Lung (tissue), 11 donors: ENCODE measurements at regions not wholly inside any gene's neighbourhood (a gene's known extent, or its start where the extent isn't known, plus 50 kb on each side); places are given as distances from the start of the nearest gene placed in this dataset.

ENCODE experiments used
- ATAC-seq: fragments of 200-7000 bp; cut with Tn5 transposase; one replicate; pipeline ENCODE4 v1.9.1; 2020; ENCODE audit warnings: moderate number of reproducible peaks; ENCODE audit not compliant: insufficient read depth, low FRiP score
- DNase-seq, 3 donors: peaks; one replicate each; pipeline ENCODE4 v3.0.0-alpha.2; 2013 to 2017
- H3K27ac ChIP-seq, 2 donors: one replicate each; pipeline ENCODE4 v1.5.1; 2013; ENCODE audit warnings: mild to moderate bottlenecking in 2 of 2, moderate library complexity in 2 of 2, control low read depth in 1 of 2, inconsistent platforms in 1 of 2, low read depth in 1 of 2, low read length in 1 of 2
- H3K27me3 ChIP-seq, 3 donors: one replicate each; pipeline ENCODE4 v1.5.1; 2013; ENCODE audit warnings: low read length in 2 of 3; ENCODE audit not compliant: control insufficient read depth in 3 of 3, insufficient read depth in 3 of 3
- H3K36me3 ChIP-seq, 4 donors: one replicate each; pipeline ENCODE4 v1.5.1; 2013; ENCODE audit warnings: low read length in 4 of 4, mild to moderate bottlenecking in 1 of 4, moderate library complexity in 1 of 4; ENCODE audit not compliant: control insufficient read depth in 4 of 4, insufficient read depth in 4 of 4
- H3K4me1 ChIP-seq, 5 donors: one replicate each; pipeline ENCODE4 v1.5.1; 2013; ENCODE audit warnings: low read length in 5 of 5, mild to moderate bottlenecking in 2 of 5, moderate library complexity in 1 of 5; ENCODE audit not compliant: control insufficient read depth in 5 of 5, insufficient read depth in 5 of 5
- H3K4me3 ChIP-seq: one replicate; pipeline ENCODE4 v1.5.1; 2013; ENCODE audit warnings: mild to moderate bottlenecking, control low read depth, moderate library complexity
- H3K9ac ChIP-seq, 2 donors: one replicate each; pipeline ENCODE4 v1.5.1; 2013; ENCODE audit warnings: low read length in 2 of 2, control low read depth in 1 of 2; ENCODE audit not compliant: insufficient read depth in 1 of 2
- H3K9me3 ChIP-seq, 4 donors: one replicate each; pipeline ENCODE4 v1.5.1; 2013; ENCODE audit warnings: low read length in 3 of 4, mild to moderate bottlenecking in 1 of 4, moderate library complexity in 1 of 4; ENCODE audit not compliant: control insufficient read depth in 4 of 4, insufficient read depth in 3 of 4
- WGBS, 2 donors: extraction: QIAGEN DNeasy Blood & Tissue Kit; methylation state at CpG; one replicate each; pipeline ENCODE4 v1.1.7; 2013; 5-methylcytosine and 5-hydroxymethylcytosine counted together
- TF ChIP-seq, protein P1 (sequence below): IDR thresholded peaks from 2 replicates; pipeline ENCODE4 v1.5.1; 2012; ENCODE audit warnings: mild to moderate bottlenecking; ENCODE audit errors: control extremely low read depth, extremely low read depth
- donor health status: control.
- donor health status: control.
- donor health status: Bipolar disorder and iron deficiency.
- donor health status: healthy.
- donor health status: DM: yes; HTN: yes; CAD: no.

DNA sequence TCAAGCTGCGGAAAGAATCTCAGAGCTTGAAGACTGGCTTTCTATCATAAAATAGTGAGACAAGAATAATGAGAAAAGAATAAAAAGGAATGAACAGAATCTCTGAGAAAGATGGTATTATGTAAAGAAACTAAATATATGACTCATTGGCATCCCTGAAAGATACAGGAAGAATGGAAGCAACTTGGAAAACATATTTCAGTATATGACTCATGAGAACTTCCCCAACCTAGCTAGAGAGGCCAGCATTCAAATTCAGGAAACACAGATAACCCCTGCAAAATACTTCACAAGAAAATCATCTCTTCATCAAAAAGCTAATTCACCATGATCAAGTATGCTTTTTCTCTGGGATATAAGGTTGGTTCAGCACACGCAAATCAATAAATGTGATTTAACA lies 2318.0 kb downstream of the PCDH9 start:
- Histone ChIP-seq H3K27me3 (no peaks in the 10 kb centered on the region), H3K4me1 (no peaks in the 10 kb centered on the region), H3K36me3 (no peaks in the 10 kb centered on the region), H3K9ac (no peak overlapping the region), H3K9me3 (peaks cover 0 to 2% (median 0%) of the 10 kb centered on the region in 4 donors), H3K27ac (no peak overlapping the region), H3K4me3 (no peak overlapping the region)
- DNase-seq (no peak), ATAC-seq (no peak)
- 50 to 83% methylated on average over 2 of the region's 2 CpGs for WGBS, 2 donors
- TF ChIP-seq, protein P1, sequence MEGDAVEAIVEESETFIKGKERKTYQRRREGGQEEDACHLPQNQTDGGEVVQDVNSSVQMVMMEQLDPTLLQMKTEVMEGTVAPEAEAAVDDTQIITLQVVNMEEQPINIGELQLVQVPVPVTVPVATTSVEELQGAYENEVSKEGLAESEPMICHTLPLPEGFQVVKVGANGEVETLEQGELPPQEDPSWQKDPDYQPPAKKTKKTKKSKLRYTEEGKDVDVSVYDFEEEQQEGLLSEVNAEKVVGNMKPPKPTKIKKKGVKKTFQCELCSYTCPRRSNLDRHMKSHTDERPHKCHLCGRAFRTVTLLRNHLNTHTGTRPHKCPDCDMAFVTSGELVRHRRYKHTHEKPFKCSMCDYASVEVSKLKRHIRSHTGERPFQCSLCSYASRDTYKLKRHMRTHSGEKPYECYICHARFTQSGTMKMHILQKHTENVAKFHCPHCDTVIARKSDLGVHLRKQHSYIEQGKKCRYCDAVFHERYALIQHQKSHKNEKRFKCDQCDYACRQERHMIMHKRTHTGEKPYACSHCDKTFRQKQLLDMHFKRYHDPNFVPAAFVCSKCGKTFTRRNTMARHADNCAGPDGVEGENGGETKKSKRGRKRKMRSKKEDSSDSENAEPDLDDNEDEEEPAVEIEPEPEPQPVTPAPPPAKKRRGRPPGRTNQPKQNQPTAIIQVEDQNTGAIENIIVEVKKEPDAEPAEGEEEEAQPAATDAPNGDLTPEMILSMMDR, result no peak

DNA sequence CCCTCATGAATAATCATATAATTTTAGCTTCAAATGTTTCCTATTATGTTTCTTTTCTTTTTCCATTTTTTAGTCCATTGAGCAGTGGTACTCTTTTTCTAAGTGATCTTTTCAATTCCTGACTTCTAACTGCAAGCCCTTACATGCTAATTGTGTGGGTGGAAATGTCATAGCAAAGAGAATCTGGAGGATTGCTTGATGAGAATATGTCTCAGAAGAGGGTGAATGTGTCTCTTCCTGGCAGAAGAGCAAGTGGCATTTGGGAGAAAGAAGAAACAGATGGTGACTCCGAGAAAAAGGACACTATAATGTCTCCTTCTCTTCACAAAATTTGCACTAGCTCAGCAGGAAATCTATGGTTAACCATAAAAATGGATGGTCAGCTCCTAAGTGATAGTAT lies 2320.0 kb downstream of the PCDH9 start:
- no peaks in the 10 kb centered on the region for H3K27me3 ChIP-seq
- ATAC-seq (no peak), DNase-seq (no peak)
- no peak overlapping the region for H3K4me3 ChIP-seq
- TF ChIP-seq, protein P1, result no peak
- H3K9me3 ChIP-seq, result peaks cover 0 to 2% (median 0%) of the 10 kb centered on the region in 4 donors
- no peak overlapping the region for H3K9ac ChIP-seq
- H3K36me3 ChIP-seq, result no peaks in the 10 kb centered on the region
- WGBS, 2 donors, result 74 to 81% methylated on average over 1 of the region's 1 CpG
- H3K27ac ChIP-seq, result no peak overlapping the region
- H3K4me1 ChIP-seq, result no peaks in the 10 kb centered on the region

DNA sequence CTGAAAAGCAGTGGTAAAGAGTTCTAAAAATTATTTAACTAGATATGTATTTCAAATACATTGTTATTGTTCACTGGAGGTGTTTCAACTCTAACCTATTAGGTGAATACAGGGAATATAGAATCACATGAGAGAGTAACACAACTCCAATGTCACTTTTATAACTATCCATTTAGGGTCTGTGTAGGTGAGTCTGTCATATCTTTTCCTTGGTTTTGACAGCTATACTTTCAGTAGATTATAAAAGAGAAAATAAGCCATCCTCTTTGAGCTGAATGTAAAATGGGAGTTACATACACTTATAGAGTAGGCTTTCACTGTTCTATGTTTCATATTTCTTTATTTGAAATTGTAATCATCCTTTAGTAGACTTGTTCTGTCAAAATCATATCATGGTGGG lies 2321.0 kb downstream of the PCDH9 start:
- TF ChIP-seq, protein P1, result no peak
- no peak for ATAC-seq
- Histone ChIP-seq H3K9me3 (peaks cover 0 to 2% (median 0%) of the 10 kb centered on the region in 4 donors), H3K27ac (no peak overlapping the region), H3K4me3 (no peak overlapping the region), H3K9ac (no peak overlapping the region), H3K4me1 (no peaks in the 10 kb centered on the region), H3K27me3 (no peaks in the 10 kb centered on the region), H3K36me3 (no peaks in the 10 kb centered on the region)
- DNase-seq, result no peak

DNA sequence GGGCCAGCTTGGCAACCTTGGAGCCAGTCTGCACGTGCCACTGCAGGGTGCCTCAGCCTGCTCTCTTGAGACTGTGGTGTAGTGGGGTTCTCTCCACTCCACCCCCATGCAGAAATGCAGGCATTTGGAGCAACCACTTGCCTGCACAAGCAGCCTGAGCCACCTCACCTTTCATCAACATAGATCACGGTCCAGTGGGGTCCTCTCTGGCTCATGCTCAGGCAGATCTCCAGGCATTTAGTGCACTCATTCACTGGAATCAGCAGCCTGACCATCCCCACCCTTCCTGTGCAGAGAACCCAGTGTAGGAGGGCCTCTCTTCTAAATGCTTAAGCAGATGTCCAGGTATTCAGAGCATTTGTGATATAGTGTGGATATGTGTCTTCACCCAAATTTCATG lies 2330.1 kb downstream of the PCDH9 start:
- no peak for ATAC-seq
- no peaks in the 10 kb centered on the region for H3K4me1 ChIP-seq
- H3K4me3 ChIP-seq, result no peak overlapping the region
- no peak overlapping the region for H3K9ac ChIP-seq
- H3K9me3 ChIP-seq, result no peaks in the 10 kb centered on the region
- WGBS, 2 donors, result 75 to 85% methylated on average over 2 of the region's 2 CpGs
- TF ChIP-seq, protein P1, result no peak
- no peaks in the 10 kb centered on the region for H3K27me3 ChIP-seq
- no peak for DNase-seq
- no peaks in the 10 kb centered on the region for H3K36me3 ChIP-seq
- H3K27ac ChIP-seq, result no peak overlapping the region
